Psoas muscle (tissue), 7 donors: ENCODE measurements at regions not wholly inside any gene's neighbourhood (a gene's known extent, or its start where the extent isn't known, plus 50 kb on each side); places are given as distances from the start of the nearest gene placed in this dataset.
"Not testable (repeated sequence)": the region's sequence is repeated elsewhere in the genome, so short reads cannot be mapped to it uniquely, and the experiment has no call there.

Source experiments
- ATAC-seq, 4 donors: fragments of 200-7000 bp; cut with Tn5 transposase; one replicate each; pipeline ENCODE4 v1.9.1; 2020; ENCODE audit warnings: moderate library complexity in 3 of 4, mild to moderate bottlenecking in 2 of 4
- DNase-seq, 2 donors: peaks; one replicate each; pipeline ENCODE4 v3.0.0-alpha.2; 2020
- H3K27ac ChIP-seq: fragments of 200-600 bp; one replicate; pipeline ENCODE4 v1.8.0; 2022
- H3K27me3 ChIP-seq, 3 donors: fragments of 200-600 bp in 1 of 3; one replicate each; pipeline versions ENCODE4 v1.6.1 to v1.8.0; 2013 to 2022; ENCODE audit warnings: low read length in 2 of 3, mild to moderate bottlenecking in 2 of 3, moderate library complexity in 1 of 3; ENCODE audit not compliant: insufficient read depth in 3 of 3
- H3K36me3 ChIP-seq, 2 donors: fragments of 200-600 bp in 1 of 2; one replicate each; pipeline versions ENCODE4 v1.6.1 to v1.8.0; 2013 to 2022; ENCODE audit warnings: low read depth in 1 of 2, mild to moderate bottlenecking in 1 of 2, moderate library complexity in 1 of 2; ENCODE audit not compliant: insufficient read depth in 1 of 2
- H3K4me1 ChIP-seq: fragments of 200-600 bp; one replicate; pipeline ENCODE4 v1.8.0; 2022
- H3K4me3 ChIP-seq: fragments of 200-600 bp; one replicate; pipeline ENCODE4 v1.8.0; 2022; ENCODE audit warnings: mild to moderate bottlenecking
- H3K9me3 ChIP-seq: fragments of 200-600 bp; one replicate; pipeline ENCODE4 v1.8.0; 2022
- WGBS, 3 donors: extraction: QIAGEN DNeasy Blood & Tissue Kit; methylation state at CpG; one replicate each; pipeline versions ENCODE4 v1.1.6 to v1.1.7; 2013; 5-methylcytosine and 5-hydroxymethylcytosine counted together
- intact Hi-C, 2 donors: fragments of 100-400 bp; cut with DNase I; formaldehyde crosslinking; loops; one replicate each; pipeline versions ENCODE4 v1.11.0 to v1.14.2; 2022
- donor health status: healthy with polysubstance abuse.
- donor health status: DM: no; HTN: no; CAD: no; lungs with moderate emphysema.
- donor health status: Bipolar disorder and iron deficiency.
- donor health status: healthy.
- donor health status: DM: yes; HTN: yes; CAD: no.
- donor health status: DM: no; HTN: no; CAD: no.
- donor health status: DM: yes; HTN: yes; CAD: no.

GRCh38 chr4:189627041-189627440 is 313.6 kb upstream of the FRG1 start:
- intact Hi-C loops, H3K27me3 ChIP-seq, H3K36me3 ChIP-seq, H3K4me1 ChIP-seq, DNase-seq, H3K27ac ChIP-seq, ATAC-seq, H3K9me3 ChIP-seq, H3K4me3 ChIP-seq: not testable (repeated sequence)
- 0 to 93% (median 0%) methylated on average over 1 of the region's 1 CpG for WGBS, 3 donors

GRCh38 chr4:189629733-189630132 is 310.9 kb upstream of the FRG1 start:
- 80 to 84% (median 83%) methylated on average over 3 of the region's 3 CpGs for WGBS, 3 donors
- H3K27me3 ChIP-seq, H3K27ac ChIP-seq, H3K36me3 ChIP-seq, ATAC-seq, DNase-seq, intact Hi-C loops, H3K4me3 ChIP-seq, H3K4me1 ChIP-seq, H3K9me3 ChIP-seq: not testable (repeated sequence)

GRCh38 chr4:189630913-189631567 is 309.6 kb upstream of the FRG1 start:
- H3K9me3 ChIP-seq, H3K27me3 ChIP-seq, H3K36me3 ChIP-seq, ATAC-seq, H3K4me1 ChIP-seq, intact Hi-C loops, DNase-seq, H3K27ac ChIP-seq, H3K4me3 ChIP-seq: not testable (repeated sequence)
- WGBS, 3 donors: 56 to 64% (median 61%) methylated on average over 6 of the region's 6 CpGs

GRCh38 chr4:189631568-189631916 is 309.1 kb upstream of the FRG1 start:
- H3K36me3 ChIP-seq, H3K9me3 ChIP-seq, H3K4me3 ChIP-seq, ATAC-seq, intact Hi-C loops, DNase-seq, H3K27me3 ChIP-seq, H3K27ac ChIP-seq, H3K4me1 ChIP-seq: not testable (repeated sequence)
- WGBS, 3 donors: 81 to 85% (median 83%) methylated on average over 9 of the region's 9 CpGs

GRCh38 chr4:189650436-189650835 is 290.2 kb upstream of the FRG1 start:
- H3K27ac ChIP-seq, DNase-seq, H3K4me1 ChIP-seq, H3K4me3 ChIP-seq, intact Hi-C loops, ATAC-seq, H3K27me3 ChIP-seq, H3K9me3 ChIP-seq, H3K36me3 ChIP-seq: not testable (repeated sequence)
- WGBS, 3 donors: 71 to 81% (median 74%) methylated on average over 2 of the region's 2 CpGs

- intact Hi-C loops: not testable (repeated sequence)
These were observed 287.5 kb upstream of the FRG1 start for GRCh38 chr4:189653130-189653653.

GRCh38 chr4:189653983-189654382 is 286.7 kb upstream of the FRG1 start:
- DNase-seq, H3K9me3 ChIP-seq, H3K27ac ChIP-seq, H3K4me3 ChIP-seq, intact Hi-C loops, H3K4me1 ChIP-seq, H3K27me3 ChIP-seq, H3K36me3 ChIP-seq, ATAC-seq: not testable (repeated sequence)
- WGBS, 3 donors: 74 to 82% (median 81%) methylated on average over 6 to 7 of the region's 7 CpGs

More at GRCh38 chr4:189653130-189653653, 287.5 kb upstream of the FRG1 start:
- H3K36me3 ChIP-seq, DNase-seq, H3K27ac ChIP-seq, H3K4me3 ChIP-seq, H3K9me3 ChIP-seq, H3K27me3 ChIP-seq, H3K4me1 ChIP-seq, ATAC-seq: not testable (repeated sequence)
- WGBS, 3 donors: 46 to 50% methylated on average over 2 of the region's 3 CpGs; no CpG with 5 or more reads in 1 of the 3 donors

- H3K4me1 ChIP-seq, H3K36me3 ChIP-seq, intact Hi-C loops, DNase-seq, H3K9me3 ChIP-seq, ATAC-seq, H3K4me3 ChIP-seq, H3K27ac ChIP-seq, H3K27me3 ChIP-seq: not testable (repeated sequence)
- whole genome bisulfite sequencing, 3 donors: 68 to 86% (median 82%) methylated on average over 6 to 9 of the region's 9 CpGs
These were observed 286.3 kb upstream of the FRG1 start for GRCh38 chr4:189654396-189654795.

GRCh38 chr4:189655817-189656216 is 284.9 kb upstream of the FRG1 start:
- ATAC-seq, H3K27me3 ChIP-seq, H3K9me3 ChIP-seq, intact Hi-C loops, DNase-seq, H3K4me3 ChIP-seq, H3K36me3 ChIP-seq, H3K27ac ChIP-seq, H3K4me1 ChIP-seq: not testable (repeated sequence)
- 77 to 85% (median 79%) methylated on average over 7 to 8 of the region's 8 CpGs for WGBS, 3 donors
